Keratinocyte (primary cell): ENCODE measurements at regions not wholly inside any gene's neighbourhood (a gene's known extent, or its start where the extent isn't known, plus 50 kb on each side); places are given as distances from the start of the nearest gene placed in this dataset.

Source experiments
- DNase-seq: peaks from one replicate; pipeline ENCODE4 v3.0.0-alpha.2; 2011; ENCODE audit warnings: low read depth, missing footprints, low spot score
- FAIRE-seq: peaks from 2 replicates; lab custom pipeline; 2011; peaks lifted over from hg19 to GRCh38; lab: Jason Lieb, UNC
- H2AFZ ChIP-seq: 2 replicates; pipeline ENCODE4 v1.6.0; 2012; ENCODE audit warnings: low read length, control low read depth, inconsistent platforms; ENCODE audit not compliant: control insufficient read depth
- H3K27ac ChIP-seq: 2 replicates; pipeline ENCODE4 v1.5.1; 2011; ENCODE audit warnings: low read length; ENCODE audit not compliant: control insufficient read depth, insufficient read depth
- H3K27me3 ChIP-seq: 3 replicates; pipeline ENCODE4 v1.6.0; 2011; ENCODE audit warnings: low read length; ENCODE audit not compliant: control insufficient read depth, insufficient read depth; ENCODE audit errors: extremely low read depth
- H3K36me3 ChIP-seq, 2 experiments: 2 replicates in 1 of 2; 3 replicates in 1 of 2; pipeline ENCODE4 v1.5.1; 2011; ENCODE audit warnings: low read length in 2 of 2, mild to moderate bottlenecking in 1 of 2; ENCODE audit not compliant: control insufficient read depth in 2 of 2, insufficient read depth in 2 of 2; ENCODE audit errors: extremely low read depth in 1 of 2
- H3K4me1 ChIP-seq: 3 replicates; pipeline ENCODE4 v1.5.1; 2011; ENCODE audit warnings: low read length; ENCODE audit not compliant: control insufficient read depth, insufficient read depth; ENCODE audit errors: extremely low read depth
- H3K4me2 ChIP-seq: 3 replicates; pipeline ENCODE4 v1.6.0; 2011; ENCODE audit warnings: low read depth, low read length; ENCODE audit not compliant: control insufficient read depth, insufficient read depth; ENCODE audit errors: extremely low read depth
- H3K4me3 ChIP-seq, 3 experiments: fragments of 200-600 bp in 1 of 3; sonication (generic) in 1 of 3; 2 replicates in 2 of 3; 3 replicates in 1 of 3; pipeline ENCODE4 v1.5.1; 2011 to 2016; ENCODE audit warnings: low read length in 3 of 3, mild to moderate bottlenecking in 3 of 3, control low read depth in 2 of 3, inconsistent platforms in 1 of 3, low read depth in 1 of 3, mixed read lengths in 1 of 3, mixed run types in 1 of 3, moderate library complexity in 1 of 3; ENCODE audit not compliant: control insufficient read depth in 2 of 3, insufficient read depth in 2 of 3; ENCODE audit errors: extremely low read depth in 1 of 3
- H3K79me2 ChIP-seq: 2 replicates; pipeline ENCODE4 v1.6.0; 2012; ENCODE audit warnings: low read length; ENCODE audit not compliant: control insufficient read depth, insufficient read depth
- H3K9ac ChIP-seq: 3 replicates; pipeline ENCODE4 v1.6.0; 2011; ENCODE audit warnings: low read length; ENCODE audit not compliant: control insufficient read depth, insufficient read depth; ENCODE audit errors: extremely low read depth
- H3K9me1 ChIP-seq: 3 replicates; pipeline ENCODE4 v1.6.0; 2011; ENCODE audit warnings: low read length; ENCODE audit not compliant: control insufficient read depth, insufficient read depth; ENCODE audit errors: extremely low read depth
- H3K9me3 ChIP-seq: 2 replicates; pipeline ENCODE4 v1.5.1; 2012; ENCODE audit warnings: low read depth, low read length; ENCODE audit not compliant: control insufficient read depth
- H4K20me1 ChIP-seq: 3 replicates; pipeline ENCODE4 v1.6.0; 2011; ENCODE audit warnings: low read length; ENCODE audit not compliant: control insufficient read depth, insufficient read depth; ENCODE audit errors: extremely low read depth
- CTCF ChIP-seq, 3 experiments: IDR thresholded peaks in 1 of 3; conservative IDR thresholded peaks in 1 of 3; optimal IDR thresholded peaks in 1 of 3; 2 replicates in 2 of 3; 3 replicates in 1 of 3; pipeline versions ENCODE3 to v1.5.1; 2011; ENCODE audit warnings: low read length in 3 of 3, mild to moderate bottlenecking in 3 of 3, moderate library complexity in 2 of 3, control low read depth in 1 of 3, inconsistent platforms in 1 of 3; ENCODE audit not compliant: insufficient read depth in 2 of 3; ENCODE audit errors: extremely low read depth in 1 of 3
- EZH2 ChIP-seq: IDR thresholded peaks from one replicate; pipeline ENCODE4 v1.6.1; 2012; ENCODE audit warnings: inconsistent platforms, mild to moderate bottlenecking, low read length, moderate library complexity
- dilution Hi-C: fragments of 300-500 bp; cut with MboI; formaldehyde crosslinking; loops from one replicate; pipeline ENCODE4 v1.7.0; 2020; ENCODE audit warnings: low sequenced_read_pairs; ENCODE audit not compliant: extremely low pct_ligation_motif_present

DNA sequence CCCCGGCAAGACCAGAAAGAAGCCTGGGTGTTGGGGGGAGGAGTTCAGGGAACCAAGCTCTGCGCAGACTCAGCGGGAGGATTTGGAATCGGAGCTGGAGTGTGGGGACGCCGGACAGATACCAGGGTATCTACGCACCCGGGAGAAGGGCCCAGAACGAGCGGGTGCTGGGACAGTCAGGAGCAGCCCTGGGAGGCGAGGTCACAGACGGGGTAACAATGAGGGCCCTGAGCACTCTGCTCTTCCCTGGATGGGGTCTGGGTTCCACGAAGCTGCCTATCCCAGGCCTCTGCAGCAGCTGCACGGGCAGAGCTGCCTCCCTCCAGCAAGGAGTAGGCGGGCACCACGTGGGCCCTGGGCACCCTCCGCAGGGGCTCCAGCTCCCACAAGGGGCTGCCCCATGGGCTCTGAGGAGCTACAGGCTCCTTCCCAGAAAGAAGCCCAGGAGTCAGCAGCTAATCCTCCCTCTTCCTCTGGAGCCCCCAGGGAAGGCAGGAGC is 197.2 kb downstream of the BRD1 start:
- dilution Hi-C loops = no loop called here
- no peak overlapping the region for H3K4me2 ChIP-seq

GRCh38 chr22:49629586-49630447 is 197.9 kb downstream of the BRD1 start:
- Histone ChIP-seq H3K79me2 (no peaks in the 10 kb centered on the region), H3K9me1 (no peaks in the 10 kb centered on the region), H2AFZ (no peak overlapping the region), H3K4me2 (no peak overlapping the region), H3K27me3 (no peaks in the 10 kb centered on the region), H3K9ac (no peak overlapping the region), H3K4me1 (no peaks in the 10 kb centered on the region), H3K27ac (no peak overlapping the region), H4K20me1 (no peaks in the 10 kb centered on the region), H3K36me3 (no peaks in the 10 kb centered on the region), H3K9me3 (no peaks in the 10 kb centered on the region), H3K4me3 (no peak overlapping the region)
- FAIRE-seq (no peak), DNase-seq (no peak)
- dilution Hi-C loops = no loop called here
- no peak for TF ChIP-seq CTCF (optimal IDR thresholded peaks at IDR 0.05 in 1 of 3, IDR thresholded peaks at IDR 0.05 in 1 of 3, conservative IDR thresholded peaks at IDR 0.05 in 1 of 3; ENCODE audit: extremely low read depth in 1 of 3, insufficient read depth in 2 of 3, low read length in 3 of 3)
- no peak for TF ChIP-seq EZH2

More for the DNA sequence above, 197.2 kb downstream of the BRD1 start:
- H3K27ac ChIP-seq = no peak overlapping the region
- no peak for FAIRE-seq
- H3K36me3 ChIP-seq = no peaks in the 10 kb centered on the region
- H3K79me2 ChIP-seq = no peaks in the 10 kb centered on the region
- H3K4me3 ChIP-seq = no peak overlapping the region
- no peaks in the 10 kb centered on the region for H3K27me3 ChIP-seq
- no peak for DNase-seq
- no peaks in the 10 kb centered on the region for H3K9me3 ChIP-seq
- H3K4me1 ChIP-seq = no peaks in the 10 kb centered on the region
- no peaks in the 10 kb centered on the region for H4K20me1 ChIP-seq
- H3K9me1 ChIP-seq = no peaks in the 10 kb centered on the region
- H3K9ac ChIP-seq = no peak overlapping the region
- TF ChIP-seq EZH2 (no peak), CTCF (optimal IDR thresholded peaks at IDR 0.05 in 1 of 3, IDR thresholded peaks at IDR 0.05 in 1 of 3, conservative IDR thresholded peaks at IDR 0.05 in 1 of 3; ENCODE audit: extremely low read depth in 1 of 3, insufficient read depth in 2 of 3, low read length in 3 of 3) (no peak)
- no peak overlapping the region for H2AFZ ChIP-seq
